NCI-H446 (cell line): ENCODE measurements at regions not wholly inside any gene's neighbourhood (a gene's known extent, or its start where the extent isn't known, plus 50 kb on each side); places are given as distances from the start of the nearest gene placed in this dataset.
"Not testable (repeated sequence)": the region's sequence is repeated elsewhere in the genome, so short reads cannot be mapped to it uniquely, and the experiment has no call there.

ENCODE experiments used
- DNase-seq, 2 experiments: peaks; one replicate each; lab custom pipeline; 2025; lab: John Stamatoyannopoulos, UW

- no peak for DNase-seq
These were observed 206.1 kb upstream of the GADL1 start for GRCh38 chr3:31100519-31100918.

GRCh38 chr3:31101285-31101684, 206.8 kb upstream of the GADL1 start:
- DNase-seq, result not testable (repeated sequence)

- DNase-seq, result no peak
These were observed 207.9 kb upstream of the GADL1 start for GRCh38 chr3:31102196-31102879.

GRCh38 chr3:31103181-31103580, 208.7 kb upstream of the GADL1 start:
- no peak for DNase-seq

- no peak for DNase-seq
These were observed 209.2 kb upstream of the GADL1 start for GRCh38 chr3:31103623-31104180.

GRCh38 chr3:31105011-31105410, 210.6 kb upstream of the GADL1 start:
- DNase-seq, result no peak

GRCh38 chr3:31105438-31106077, 211.1 kb upstream of the GADL1 start:
- DNase-seq, result no peak

- DNase-seq, result peak in 1 of 2 experiments; percentile 2
These were observed 211.7 kb upstream of the GADL1 start for GRCh38 chr3:31106204-31106603.

GRCh38 chr3:31106912-31107311, 212.5 kb upstream of the GADL1 start:
- no peak for DNase-seq

- no peak for DNase-seq
These were observed 220.4 kb upstream of the GADL1 start for GRCh38 chr3:31114929-31115283.

GRCh38 chr3:31115531-31115930, 221.1 kb upstream of the GADL1 start:
- not testable (repeated sequence) for DNase-seq

GRCh38 chr3:31116651-31117050, 222.2 kb upstream of the GADL1 start:
- no peak for DNase-seq

- no peak for DNase-seq
These were observed 223.4 kb upstream of the GADL1 start for GRCh38 chr3:31117854-31118253.

GRCh38 chr3:31124373-31124772, 229.9 kb upstream of the GADL1 start:
- DNase-seq, result no peak

GRCh38 chr3:31125413-31126020, 231.1 kb upstream of the GADL1 start:
- no peak for DNase-seq

GRCh38 chr3:31129241-31129640, 234.8 kb upstream of the GADL1 start:
- DNase-seq, result no peak

GRCh38 chr3:31132132-31132769, 237.8 kb upstream of the GADL1 start:
- DNase-seq, result peak in 1 of 2 experiments; percentile 33

- no peak for DNase-seq
These were observed 239.1 kb upstream of the GADL1 start for GRCh38 chr3:31133541-31133940.

- no peak for DNase-seq
These were observed 241.1 kb upstream of the GADL1 start for GRCh38 chr3:31135546-31135945.

- DNase-seq, result no peak
These were observed 243.4 kb upstream of the GADL1 start for GRCh38 chr3:31137718-31138465.

- DNase-seq, result no peak
These were observed 246.0 kb upstream of the GADL1 start for GRCh38 chr3:31140470-31140869.

- DNase-seq, result no peak
These were observed 247.7 kb upstream of the GADL1 start for GRCh38 chr3:31142139-31142538.
